HG03520 (cell line): ENCODE measurements at regions not wholly inside any gene's neighbourhood (a gene's known extent, or its start where the extent isn't known, plus 50 kb on each side); places are given as distances from the start of the nearest gene placed in this dataset.

Experiments used
- ATAC-seq: cut with Tn5 transposase; IDR thresholded peaks from one replicate; pipeline ENCODE4 v1.9.1; 2021; ENCODE audit warnings: mild to moderate bottlenecking, moderate library complexity; ENCODE audit not compliant: unreplicated experiment

GRCh38 chr1:234667600-234668576, 57.9 kb upstream of the IRF2BP2 start:
- no peak for ATAC-seq

GRCh38 chr1:234666761-234667160, 56.8 kb upstream of the IRF2BP2 start:
- no peak for ATAC-seq

- no peak for ATAC-seq
These were observed 56.1 kb upstream of the IRF2BP2 start for GRCh38 chr1:234665975-234666605.

- no peak for ATAC-seq
These were observed 52.2 kb upstream of the IRF2BP2 start for GRCh38 chr1:234662148-234662547.

DNA sequence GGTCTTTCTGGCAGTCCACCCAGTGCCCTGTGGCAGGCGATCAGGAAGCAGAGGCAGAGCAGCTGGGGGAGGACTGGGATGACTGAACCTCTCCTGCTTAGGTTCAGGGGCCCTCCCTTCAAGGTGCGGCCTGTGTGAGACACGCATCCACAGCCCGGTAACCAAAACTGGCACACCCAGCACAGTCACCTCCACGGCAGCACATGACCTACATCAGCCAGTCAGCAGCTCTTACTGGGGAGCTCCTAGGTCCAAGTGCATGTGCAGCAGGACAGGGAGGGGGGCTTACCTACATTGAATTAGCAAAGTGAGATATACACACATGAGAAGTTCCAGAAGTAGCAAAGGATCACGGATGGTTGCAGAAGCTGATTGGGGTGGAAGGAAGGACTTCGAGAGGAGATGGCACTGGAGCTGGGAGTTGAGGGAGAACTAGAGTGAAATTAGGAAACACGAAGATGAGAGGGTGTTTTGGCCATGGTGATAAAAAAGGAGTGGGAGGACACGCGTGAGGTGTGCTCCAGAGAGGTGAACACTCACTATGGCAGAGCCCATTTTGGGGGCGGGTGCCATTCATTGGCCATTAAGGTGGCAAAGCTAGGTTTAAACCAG, 51.4 kb upstream of the IRF2BP2 start:
- ATAC-seq, result no peak

DNA sequence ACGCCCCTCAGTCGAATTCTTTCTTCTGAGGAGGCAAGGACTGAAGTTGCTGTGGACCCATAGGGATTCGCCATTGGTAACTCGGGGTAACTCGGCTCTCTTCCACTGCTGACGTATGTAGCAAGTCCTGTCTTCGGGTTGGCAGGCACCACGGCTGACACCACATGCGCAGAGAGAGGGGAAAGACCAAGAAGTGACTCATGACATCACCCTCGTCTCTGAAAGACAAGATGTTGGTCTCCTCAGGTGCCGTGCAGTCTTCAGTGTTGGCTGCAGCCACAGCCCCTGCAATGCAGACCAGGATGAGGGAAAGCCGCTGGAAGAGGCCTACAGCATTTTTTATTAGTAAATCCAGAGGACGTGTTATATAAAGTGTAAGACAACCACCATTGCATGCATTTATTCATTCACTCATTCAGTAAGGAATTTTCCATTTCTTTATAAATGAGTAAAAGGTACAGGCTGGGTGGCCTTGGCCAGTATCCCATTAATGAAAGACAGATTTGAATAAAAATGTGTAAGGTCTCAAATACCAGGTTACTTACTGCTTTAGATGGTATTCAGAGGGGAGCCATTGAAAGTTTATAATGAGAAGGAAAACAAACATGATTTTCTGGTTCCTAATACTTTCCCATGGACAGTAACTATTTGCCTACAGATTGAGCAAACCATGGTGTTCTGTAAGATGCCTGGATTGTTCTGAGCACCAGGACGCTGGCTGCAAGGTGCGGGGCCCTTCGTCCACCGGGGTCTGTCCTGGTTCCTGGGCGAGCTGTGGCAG, 50.7 kb upstream of the IRF2BP2 start:
- ATAC-seq, result no peak
